ENCODE measurements at regions not wholly inside any gene's neighbourhood (a gene's known extent, or its start where the extent isn't known, plus 50 kb on each side); places are given as distances from the start of the nearest gene placed in this dataset.

DNA sequence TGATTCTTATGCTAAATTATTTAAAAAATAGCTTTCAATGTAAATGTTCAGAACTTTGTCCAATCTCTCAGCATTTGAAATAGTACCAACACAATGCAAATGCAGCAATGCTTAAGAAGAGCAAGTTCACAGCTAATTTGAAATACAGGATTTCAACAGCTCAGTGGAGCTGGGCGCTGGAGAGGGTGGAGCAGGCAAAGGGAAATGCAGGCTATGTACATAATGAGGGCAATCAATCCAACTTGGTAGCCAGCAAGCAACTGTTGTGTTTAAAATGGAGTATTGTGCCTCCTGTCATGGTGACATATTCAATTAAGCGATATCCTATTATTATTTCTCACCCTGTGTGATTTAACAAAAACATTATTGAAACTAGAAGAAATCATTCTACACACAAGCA, 568.8 kb downstream of the PSAT1 start:
- DNase-seq, result no peak
- no peaks in the 10 kb centered on the region for H3K4me1 ChIP-seq (ENCODE audit: control insufficient read depth, insufficient read depth, low read length)
- H3K9me3 ChIP-seq (ENCODE audit: control insufficient read depth, low read depth, low read length), result no peaks in the 10 kb centered on the region
- no CpG with 5 or more reads among the region's 2 CpGs for WGBS (ENCODE audit: insufficient coverage, low lambda C conversion rate)
- H3K36me3 ChIP-seq (ENCODE audit: control insufficient read depth, insufficient read depth, low read length), result no peaks in the 10 kb centered on the region
- no peak overlapping the region for H3K4me3 ChIP-seq (ENCODE audit: low read length)
- no peak overlapping the region for H3K27ac ChIP-seq (ENCODE audit: low read length)
- H3K27me3 ChIP-seq (ENCODE audit: control insufficient read depth, insufficient read depth, low read length), result no peaks in the 10 kb centered on the region

GRCh38 chr9:78866207-78867132, 569.5 kb downstream of the PSAT1 start:
- H3K27me3 ChIP-seq (ENCODE audit: control insufficient read depth, insufficient read depth, low read length), result no peaks in the 10 kb centered on the region
- no peak overlapping the region for H3K27ac ChIP-seq (ENCODE audit: low read length)
- no peak overlapping the region for H3K4me3 ChIP-seq (ENCODE audit: low read length)
- no peaks in the 10 kb centered on the region for H3K36me3 ChIP-seq (ENCODE audit: control insufficient read depth, insufficient read depth, low read length)
- 17% methylated on average over 1 of the region's 6 CpGs for WGBS (ENCODE audit: insufficient coverage, low lambda C conversion rate)
- no peak for DNase-seq
- H3K9me3 ChIP-seq (ENCODE audit: control insufficient read depth, low read depth, low read length), result no peaks in the 10 kb centered on the region
- H3K4me1 ChIP-seq (ENCODE audit: control insufficient read depth, insufficient read depth, low read length), result no peaks in the 10 kb centered on the region

DNA sequence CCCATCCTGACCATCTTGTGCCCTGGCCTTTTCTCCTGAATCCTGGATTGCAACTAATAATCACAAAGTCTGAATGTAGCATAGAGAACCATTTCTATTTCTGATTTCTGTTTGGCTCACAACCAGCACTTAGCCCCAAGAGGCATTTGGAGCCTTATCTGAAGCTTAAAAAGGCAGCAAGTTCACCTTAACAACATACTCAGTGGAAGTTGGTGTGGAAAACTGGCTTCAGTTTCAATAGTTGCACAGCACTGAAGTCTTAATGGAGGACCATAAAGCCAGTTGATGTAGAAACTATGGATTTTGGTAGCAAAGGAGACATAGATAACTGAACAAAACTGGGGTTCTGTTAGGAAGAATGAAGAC, 574.1 kb downstream of the PSAT1 start:
- H3K4me1 ChIP-seq (ENCODE audit: control insufficient read depth, insufficient read depth, low read length), result no peaks in the 10 kb centered on the region
- no peaks in the 10 kb centered on the region for H3K27me3 ChIP-seq (ENCODE audit: control insufficient read depth, insufficient read depth, low read length)
- H3K27ac ChIP-seq (ENCODE audit: low read length), result no peak overlapping the region
- H3K9me3 ChIP-seq (ENCODE audit: control insufficient read depth, low read depth, low read length), result no peaks in the 10 kb centered on the region
- no peak overlapping the region for H3K4me3 ChIP-seq (ENCODE audit: low read length)
- H3K36me3 ChIP-seq (ENCODE audit: control insufficient read depth, insufficient read depth, low read length), result no peaks in the 10 kb centered on the region
- DNase-seq, result no peak

DNA sequence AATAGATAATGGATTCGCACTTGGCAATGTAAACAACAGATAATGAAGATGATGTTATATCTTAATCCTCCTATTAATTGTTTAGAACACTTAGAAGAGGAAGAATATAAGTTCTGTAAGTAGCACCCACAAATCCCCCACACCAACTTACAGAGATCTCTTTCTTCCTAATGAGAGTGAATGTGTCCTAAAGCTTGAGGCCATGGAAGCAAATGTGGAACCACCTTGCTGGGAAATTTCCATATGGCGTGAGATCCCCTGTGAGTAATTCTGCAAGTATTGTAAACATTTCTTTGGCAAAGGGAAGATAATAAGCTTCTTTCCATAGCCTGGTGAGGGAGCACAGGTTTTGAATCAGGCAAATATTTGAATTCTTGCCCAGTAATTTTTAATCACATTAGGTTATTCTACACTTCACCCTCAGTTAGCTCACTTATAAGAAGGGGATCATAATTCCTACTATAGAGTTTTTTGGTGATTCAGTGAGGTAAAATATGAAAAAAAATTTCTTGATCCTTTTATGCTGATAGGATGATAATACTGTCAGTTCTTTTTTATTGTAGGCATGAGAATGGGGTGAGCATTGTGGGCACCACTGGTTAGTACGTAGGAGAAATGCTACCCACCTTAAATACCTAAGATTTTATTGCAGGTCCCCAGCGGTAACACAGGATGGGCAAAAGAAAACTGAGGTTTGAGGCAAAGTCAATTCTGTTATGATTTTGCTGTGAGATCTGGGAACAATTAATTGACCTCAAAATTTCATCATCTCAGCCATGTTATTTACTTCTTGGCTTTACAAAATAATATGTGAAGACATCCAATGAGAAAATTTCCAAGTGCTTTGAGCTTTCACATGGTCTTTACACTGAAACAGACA, 574.8 kb downstream of the PSAT1 start:
- no peak for DNase-seq
- 100% methylated on average over 1 of the region's 4 CpGs for WGBS (ENCODE audit: insufficient coverage, low lambda C conversion rate)
- Histone ChIP-seq H3K9me3 (ENCODE audit: control insufficient read depth, low read depth, low read length) (no peaks in the 10 kb centered on the region), H3K27ac (ENCODE audit: low read length) (no peak overlapping the region), H3K4me1 (ENCODE audit: control insufficient read depth, insufficient read depth, low read length) (no peaks in the 10 kb centered on the region), H3K36me3 (ENCODE audit: control insufficient read depth, insufficient read depth, low read length) (no peaks in the 10 kb centered on the region), H3K4me3 (ENCODE audit: low read length) (no peak overlapping the region), H3K27me3 (ENCODE audit: control insufficient read depth, insufficient read depth, low read length) (no peaks in the 10 kb centered on the region)

GRCh38 chr9:78874061-78874460, 577.1 kb downstream of the PSAT1 start:
- no peak for DNase-seq
- no peak overlapping the region for H3K27ac ChIP-seq (ENCODE audit: low read length)
- H3K4me1 ChIP-seq (ENCODE audit: control insufficient read depth, insufficient read depth, low read length), result no peaks in the 10 kb centered on the region
- H3K4me3 ChIP-seq (ENCODE audit: low read length), result no peak overlapping the region
- no peaks in the 10 kb centered on the region for H3K27me3 ChIP-seq (ENCODE audit: control insufficient read depth, insufficient read depth, low read length)
- WGBS (ENCODE audit: insufficient coverage, low lambda C conversion rate), result no CpG with 5 or more reads among the region's 2 CpGs
- no peaks in the 10 kb centered on the region for H3K9me3 ChIP-seq (ENCODE audit: control insufficient read depth, low read depth, low read length)
- no peaks in the 10 kb centered on the region for H3K36me3 ChIP-seq (ENCODE audit: control insufficient read depth, insufficient read depth, low read length)

- Histone ChIP-seq H3K36me3 (ENCODE audit: control insufficient read depth, insufficient read depth, low read length) (no peaks in the 10 kb centered on the region), H3K27ac (ENCODE audit: low read length) (no peak overlapping the region), H3K4me3 (ENCODE audit: low read length) (no peak overlapping the region), H3K27me3 (ENCODE audit: control insufficient read depth, insufficient read depth, low read length) (no peaks in the 10 kb centered on the region), H3K9me3 (ENCODE audit: control insufficient read depth, low read depth, low read length) (no peaks in the 10 kb centered on the region), H3K4me1 (ENCODE audit: control insufficient read depth, insufficient read depth, low read length) (no peaks in the 10 kb centered on the region)
- 60% methylated on average over 2 of the region's 3 CpGs for WGBS (ENCODE audit: insufficient coverage, low lambda C conversion rate)
- no peak for DNase-seq
Measured at GRCh38 chr9:78879324-78880100, 582.6 kb downstream of the PSAT1 start.

DNA sequence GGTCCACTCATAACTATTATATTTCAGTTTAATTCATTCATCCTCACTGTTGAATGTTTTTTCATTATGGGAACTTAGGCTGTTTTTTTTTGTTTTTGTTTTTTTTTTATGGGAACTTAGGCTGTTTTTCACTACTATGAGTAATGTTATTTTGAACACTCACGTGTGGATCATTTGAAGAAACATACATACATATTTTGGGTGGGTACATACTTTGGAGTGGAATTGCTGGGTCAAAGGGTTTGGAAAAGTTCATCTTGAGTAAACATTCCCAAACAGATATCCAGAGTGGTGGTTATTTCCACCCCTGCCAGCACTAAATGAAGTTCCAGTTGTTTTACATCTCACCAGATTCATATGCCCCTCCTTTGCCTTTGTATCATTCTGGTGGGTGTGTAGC, 584.4 kb downstream of the PSAT1 start:
- no peak overlapping the region for H3K4me3 ChIP-seq (ENCODE audit: low read length)
- H3K27me3 ChIP-seq (ENCODE audit: control insufficient read depth, insufficient read depth, low read length), result no peaks in the 10 kb centered on the region

GRCh38 chr9:78882481-78882880, 585.6 kb downstream of the PSAT1 start:
- H3K27me3 ChIP-seq (ENCODE audit: control insufficient read depth, insufficient read depth, low read length), result no peaks in the 10 kb centered on the region
- H3K27ac ChIP-seq (ENCODE audit: low read length), result no peak overlapping the region
- DNase-seq, result no peak
- H3K4me1 ChIP-seq (ENCODE audit: control insufficient read depth, insufficient read depth, low read length), result no peaks in the 10 kb centered on the region
- H3K9me3 ChIP-seq (ENCODE audit: control insufficient read depth, low read depth, low read length), result no peaks in the 10 kb centered on the region
- H3K4me3 ChIP-seq (ENCODE audit: low read length), result no peak overlapping the region
- 100% methylated on average over 1 of the region's 4 CpGs for WGBS (ENCODE audit: insufficient coverage, low lambda C conversion rate)
- H3K36me3 ChIP-seq (ENCODE audit: control insufficient read depth, insufficient read depth, low read length), result no peaks in the 10 kb centered on the region

More for the DNA sequence above, 584.4 kb downstream of the PSAT1 start:
- no peaks in the 10 kb centered on the region for H3K9me3 ChIP-seq (ENCODE audit: control insufficient read depth, low read depth, low read length)
- H3K36me3 ChIP-seq (ENCODE audit: control insufficient read depth, insufficient read depth, low read length), result no peaks in the 10 kb centered on the region
- DNase-seq, result no peak
- WGBS (ENCODE audit: insufficient coverage, low lambda C conversion rate), result 60% methylated on average over 1 of the region's 1 CpG
- H3K27ac ChIP-seq (ENCODE audit: low read length), result no peak overlapping the region
- no peaks in the 10 kb centered on the region for H3K4me1 ChIP-seq (ENCODE audit: control insufficient read depth, insufficient read depth, low read length)

DNA sequence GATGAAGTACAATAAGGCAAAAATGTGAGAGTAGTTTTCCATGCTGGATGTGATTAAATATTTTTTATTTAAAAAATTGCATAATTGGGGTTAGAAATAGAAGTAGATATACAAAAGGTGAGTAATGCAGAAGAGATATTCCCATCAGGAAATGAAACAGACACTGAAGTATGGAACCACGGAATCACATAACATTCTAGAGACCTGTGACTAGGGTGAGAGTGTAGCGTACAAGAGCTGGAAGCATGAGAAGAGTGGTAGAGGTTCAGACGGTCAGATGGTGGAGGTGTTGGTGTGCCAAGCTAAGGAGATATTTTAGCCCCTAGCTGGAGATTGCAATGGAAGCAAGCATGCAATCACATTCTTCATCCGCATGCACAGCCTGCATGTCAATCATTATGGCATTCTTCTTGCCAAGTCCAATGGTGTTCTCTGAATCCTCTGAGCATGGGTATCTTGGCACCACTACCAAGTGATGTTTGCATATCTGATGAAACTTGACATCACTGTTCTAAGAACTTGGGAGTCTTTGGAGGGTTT, 587.8 kb downstream of the PSAT1 start:
- no CpG with 5 or more reads among the region's 4 CpGs for WGBS (ENCODE audit: insufficient coverage, low lambda C conversion rate)
- H3K9me3 ChIP-seq (ENCODE audit: control insufficient read depth, low read depth, low read length), result no peaks in the 10 kb centered on the region

DNA sequence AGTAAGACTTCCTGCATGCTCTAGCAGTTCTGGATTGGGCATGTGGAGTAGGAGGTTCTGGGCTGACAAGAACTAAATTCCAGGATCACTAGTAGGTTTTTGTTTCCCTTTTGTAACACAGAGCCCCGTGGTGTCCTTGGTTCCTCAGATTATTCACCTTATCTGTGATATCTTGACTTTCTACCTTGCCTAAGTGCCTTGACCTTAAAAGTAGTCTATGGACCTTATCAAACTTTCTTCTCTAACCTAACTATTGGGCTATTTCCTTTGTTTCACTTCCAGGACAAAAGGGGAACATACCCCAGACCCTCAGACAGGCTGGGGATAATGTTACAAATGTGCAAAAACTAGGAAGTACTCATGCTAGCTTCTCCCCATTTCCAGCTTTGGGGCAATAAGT, 595.3 kb downstream of the PSAT1 start:
- Histone ChIP-seq H3K27ac (ENCODE audit: low read length) (no peak overlapping the region), H3K27me3 (ENCODE audit: control insufficient read depth, insufficient read depth, low read length) (no peaks in the 10 kb centered on the region), H3K36me3 (ENCODE audit: control insufficient read depth, insufficient read depth, low read length) (no peaks in the 10 kb centered on the region), H3K4me1 (ENCODE audit: control insufficient read depth, insufficient read depth, low read length) (no peaks in the 10 kb centered on the region), H3K9me3 (ENCODE audit: control insufficient read depth, low read depth, low read length) (no peaks in the 10 kb centered on the region), H3K4me3 (ENCODE audit: low read length) (no peak overlapping the region)
- WGBS (ENCODE audit: insufficient coverage, low lambda C conversion rate), result no CpG with 5 or more reads among the region's 1 CpG
- DNase-seq, result no peak

More for the DNA sequence above, 587.8 kb downstream of the PSAT1 start:
- Histone ChIP-seq H3K27me3 (ENCODE audit: control insufficient read depth, insufficient read depth, low read length) (no peaks in the 10 kb centered on the region), H3K4me3 (ENCODE audit: low read length) (no peak overlapping the region), H3K27ac (ENCODE audit: low read length) (no peak overlapping the region), H3K36me3 (ENCODE audit: control insufficient read depth, insufficient read depth, low read length) (no peaks in the 10 kb centered on the region), H3K4me1 (ENCODE audit: control insufficient read depth, insufficient read depth, low read length) (no peaks in the 10 kb centered on the region)
- no peak for DNase-seq

Data from large intestine (tissue), 3 donors.